ENCODE measurements at regions not wholly inside any gene's neighbourhood (a gene's known extent, or its start where the extent isn't known, plus 50 kb on each side); places are given as distances from the start of the nearest gene placed in this dataset.

GRCh38 chr1:199352351-199352750, 675.2 kb upstream of the NR5A2 start:
- H3K4me3 ChIP-seq = no peak overlapping the region
- H3K27me3 ChIP-seq = no peaks in the 10 kb centered on the region
- H3K9me3 ChIP-seq = no peaks in the 10 kb centered on the region
- no peak for TF ChIP-seq CTCF (IDR thresholded peaks at IDR 0.05)
- H3K36me3 ChIP-seq = no peaks in the 10 kb centered on the region
- no peaks in the 10 kb centered on the region for H3K4me1 ChIP-seq
- no peak overlapping the region for H3K27ac ChIP-seq
- intact Hi-C loops (cut with DNase I) = no loop called here
- DNase-seq (ENCODE audit: low spot score in 2 of 2) = no peak

GRCh38 chr1:199353906-199354305, 673.6 kb upstream of the NR5A2 start:
- Histone ChIP-seq H3K4me1 (no peaks in the 10 kb centered on the region), H3K27me3 (no peaks in the 10 kb centered on the region), H3K27ac (no peak overlapping the region), H3K36me3 (no peaks in the 10 kb centered on the region), H3K4me3 (no peak overlapping the region), H3K9me3 (no peaks in the 10 kb centered on the region)
- no peak for TF ChIP-seq CTCF (IDR thresholded peaks at IDR 0.05)
- no peak for DNase-seq (ENCODE audit: low spot score in 2 of 2)
- intact Hi-C loops (cut with DNase I) = no loop called here

- intact Hi-C loops (cut with DNase I) = no loop called here
- no peak for TF ChIP-seq CTCF (IDR thresholded peaks at IDR 0.05)
- H3K27ac ChIP-seq = no peak overlapping the region
These were observed 670.9 kb upstream of the NR5A2 start for GRCh38 chr1:199356561-199356960.

DNA sequence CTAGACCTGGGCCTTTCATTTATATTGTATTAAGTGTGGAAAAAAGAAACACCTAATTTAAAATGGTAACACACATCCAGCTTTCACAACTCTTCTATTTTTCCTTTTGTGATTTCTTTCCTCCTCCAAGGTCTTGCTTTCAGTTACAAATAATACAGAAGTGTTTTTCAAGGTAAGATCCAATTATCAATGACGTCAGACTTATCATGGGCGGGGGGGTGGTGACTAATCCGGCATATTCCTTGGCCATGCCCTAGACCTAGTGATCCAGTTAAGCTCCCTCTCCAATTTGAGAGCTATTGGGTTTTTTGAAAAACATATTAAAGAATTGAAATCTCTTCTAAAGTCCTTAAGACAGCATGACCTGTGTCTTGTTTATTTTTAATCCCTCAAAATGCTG, 669.9 kb upstream of the NR5A2 start:
- H3K9me3 ChIP-seq = no peaks in the 10 kb centered on the region
- no peak for DNase-seq (ENCODE audit: low spot score in 2 of 2)
- H3K4me1 ChIP-seq = no peaks in the 10 kb centered on the region
- no peak overlapping the region for H3K27ac ChIP-seq
- TF ChIP-seq CTCF (IDR thresholded peaks at IDR 0.05) = no peak
- H3K4me3 ChIP-seq = no peak overlapping the region
- intact Hi-C loops (cut with DNase I) = no loop called here
- H3K27me3 ChIP-seq = no peaks in the 10 kb centered on the region
- H3K36me3 ChIP-seq = no peaks in the 10 kb centered on the region

More at GRCh38 chr1:199356561-199356960, 670.9 kb upstream of the NR5A2 start:
- H3K27me3 ChIP-seq = no peaks in the 10 kb centered on the region
- H3K4me1 ChIP-seq = no peaks in the 10 kb centered on the region
- no peak for DNase-seq (ENCODE audit: low spot score in 2 of 2)
- no peak overlapping the region for H3K4me3 ChIP-seq
- no peaks in the 10 kb centered on the region for H3K36me3 ChIP-seq
- H3K9me3 ChIP-seq = no peaks in the 10 kb centered on the region

DNA sequence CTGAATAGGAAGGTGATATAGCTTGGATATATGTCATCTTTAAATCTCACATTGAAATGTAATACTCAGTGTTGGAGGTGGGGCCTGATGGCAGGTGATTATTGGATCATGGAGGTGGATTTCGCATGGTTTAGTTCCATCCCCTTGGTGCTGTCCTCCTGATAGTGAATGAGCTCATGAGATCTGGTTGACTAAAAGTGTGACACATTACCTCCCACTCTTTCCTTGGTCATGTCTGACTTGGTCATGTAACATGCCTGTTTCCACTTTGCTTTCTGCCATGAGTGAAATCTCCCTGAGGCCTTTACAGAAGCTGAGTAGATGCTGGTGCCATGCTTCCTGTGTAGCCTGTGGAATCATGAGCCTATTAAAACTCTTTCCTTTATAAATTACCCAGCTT, 664.5 kb upstream of the NR5A2 start:
- Histone ChIP-seq H3K27ac (no peak overlapping the region), H3K27me3 (no peaks in the 10 kb centered on the region), H3K9me3 (no peaks in the 10 kb centered on the region), H3K4me3 (no peak overlapping the region), H3K36me3 (no peaks in the 10 kb centered on the region), H3K4me1 (no peaks in the 10 kb centered on the region)
- intact Hi-C loops (cut with DNase I) = no loop called here
- TF ChIP-seq CTCF (IDR thresholded peaks at IDR 0.05) = no peak
- DNase-seq (ENCODE audit: low spot score in 2 of 2) = no peak

- no peak for DNase-seq (ENCODE audit: low spot score in 2 of 2)
- Histone ChIP-seq H3K27me3 (no peaks in the 10 kb centered on the region), H3K4me3 (no peak overlapping the region), H3K4me1 (no peaks in the 10 kb centered on the region), H3K9me3 (no peaks in the 10 kb centered on the region), H3K27ac (no peak overlapping the region), H3K36me3 (no peaks in the 10 kb centered on the region)
- intact Hi-C loops (cut with DNase I) = no loop called here
- no peak for TF ChIP-seq CTCF (IDR thresholded peaks at IDR 0.05)
These were observed 654.4 kb upstream of the NR5A2 start for GRCh38 chr1:199373139-199373538.

Measured in ascending aorta (tissue), 2 donors.